GM18507 (cell line): ENCODE measurements at regions not wholly inside any gene's neighbourhood (a gene's known extent, or its start where the extent isn't known, plus 50 kb on each side); places are given as distances from the start of the nearest gene placed in this dataset.

Experiments
- DNase-seq: peaks from one replicate; pipeline ENCODE4 v3.0.0; 2011; ENCODE audit warnings: low read depth; ENCODE audit not compliant: insufficient read length; ENCODE audit errors: extremely low spot score
- FAIRE-seq: peaks from 2 replicates; lab custom pipeline; 2011; peaks lifted over from hg19 to GRCh38; lab: Jason Lieb, UNC

DNA sequence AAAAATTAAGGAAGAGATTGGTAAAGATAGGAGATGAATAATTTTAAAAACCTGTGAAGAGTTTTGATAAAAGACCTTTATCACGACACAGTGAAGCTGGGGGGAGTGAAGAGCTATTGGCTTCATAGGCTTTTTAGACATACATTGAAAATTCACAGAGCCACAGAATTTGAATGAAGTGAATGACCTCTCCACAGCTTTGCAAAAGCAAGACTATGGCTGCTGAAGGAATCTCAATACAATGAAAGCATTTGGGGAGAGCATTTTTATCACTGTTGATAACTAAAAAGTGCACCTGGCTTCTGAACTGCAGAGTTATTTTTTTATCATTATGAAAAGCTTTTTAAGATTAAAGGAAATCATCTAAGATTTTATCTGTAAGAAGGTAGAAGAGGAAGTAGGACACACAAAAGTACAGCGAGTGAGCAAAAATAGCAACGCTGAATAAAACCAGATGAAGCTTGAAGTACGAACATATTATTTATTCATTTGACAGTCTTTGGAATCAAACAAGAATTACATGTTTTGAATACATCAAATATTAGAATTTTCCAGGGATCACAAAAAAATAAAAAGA lies 317.5 kb downstream of the KCNC2 start:
- DNase-seq = no peak
- no peak for FAIRE-seq

DNA sequence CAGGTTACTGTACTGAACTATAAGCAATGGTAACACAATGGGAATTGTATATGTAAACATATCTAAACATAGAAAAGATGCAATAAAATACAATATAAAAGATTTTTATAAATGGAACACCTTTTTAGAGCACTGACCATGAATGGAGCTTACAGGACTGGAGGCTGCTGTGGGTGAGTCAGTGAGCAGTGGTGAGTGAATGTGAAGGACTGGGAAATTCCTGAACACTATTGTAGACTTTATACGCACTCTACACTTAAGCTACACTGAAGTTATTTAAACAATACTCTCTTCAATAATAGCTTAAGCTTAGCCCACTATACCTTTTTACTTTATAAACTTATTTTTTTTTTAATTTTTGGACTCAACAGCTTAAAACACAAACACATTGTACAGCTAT lies 313.5 kb downstream of the KCNC2 start:
- FAIRE-seq = no peak

DNA sequence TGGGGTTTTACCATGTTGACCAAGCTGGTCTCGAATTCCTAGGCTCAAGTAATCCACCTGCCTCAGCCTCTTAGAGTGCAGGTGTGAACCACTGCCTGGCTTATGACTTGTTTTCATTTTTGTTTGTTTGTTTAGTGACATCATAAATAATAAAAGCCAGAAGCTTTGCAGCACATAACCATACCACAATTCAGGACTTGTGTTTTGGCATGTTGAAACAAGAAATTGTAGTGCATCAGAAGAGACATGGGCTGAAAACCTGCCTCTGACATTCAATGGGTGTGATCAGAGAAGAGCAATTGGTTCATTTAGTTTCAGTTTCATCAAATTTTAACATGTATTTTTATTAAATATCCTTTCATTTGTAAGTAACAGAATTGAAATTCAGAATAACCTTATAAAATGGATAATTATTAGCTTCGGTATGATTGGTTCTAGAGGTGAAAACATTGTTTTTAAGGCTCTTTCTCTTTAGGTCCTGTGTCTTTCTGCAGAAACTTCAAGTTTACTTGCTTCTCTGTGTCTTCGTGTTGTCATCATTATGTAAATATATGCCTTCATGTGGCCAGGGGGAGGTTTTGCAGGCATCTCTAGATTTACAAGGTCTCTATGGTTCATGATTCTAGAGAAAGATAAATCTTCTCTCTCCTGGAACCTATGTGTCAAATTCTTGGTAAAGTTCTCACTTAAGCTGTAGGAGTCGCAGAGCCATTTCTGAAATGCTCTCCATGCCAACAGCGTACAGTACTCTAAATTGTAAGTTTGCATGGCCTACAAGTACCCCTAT lies 312.0 kb downstream of the KCNC2 start:
- FAIRE-seq (no peak), DNase-seq (no peak)

More for the DNA sequence above, 313.5 kb downstream of the KCNC2 start:
- DNase-seq = no peak

DNA sequence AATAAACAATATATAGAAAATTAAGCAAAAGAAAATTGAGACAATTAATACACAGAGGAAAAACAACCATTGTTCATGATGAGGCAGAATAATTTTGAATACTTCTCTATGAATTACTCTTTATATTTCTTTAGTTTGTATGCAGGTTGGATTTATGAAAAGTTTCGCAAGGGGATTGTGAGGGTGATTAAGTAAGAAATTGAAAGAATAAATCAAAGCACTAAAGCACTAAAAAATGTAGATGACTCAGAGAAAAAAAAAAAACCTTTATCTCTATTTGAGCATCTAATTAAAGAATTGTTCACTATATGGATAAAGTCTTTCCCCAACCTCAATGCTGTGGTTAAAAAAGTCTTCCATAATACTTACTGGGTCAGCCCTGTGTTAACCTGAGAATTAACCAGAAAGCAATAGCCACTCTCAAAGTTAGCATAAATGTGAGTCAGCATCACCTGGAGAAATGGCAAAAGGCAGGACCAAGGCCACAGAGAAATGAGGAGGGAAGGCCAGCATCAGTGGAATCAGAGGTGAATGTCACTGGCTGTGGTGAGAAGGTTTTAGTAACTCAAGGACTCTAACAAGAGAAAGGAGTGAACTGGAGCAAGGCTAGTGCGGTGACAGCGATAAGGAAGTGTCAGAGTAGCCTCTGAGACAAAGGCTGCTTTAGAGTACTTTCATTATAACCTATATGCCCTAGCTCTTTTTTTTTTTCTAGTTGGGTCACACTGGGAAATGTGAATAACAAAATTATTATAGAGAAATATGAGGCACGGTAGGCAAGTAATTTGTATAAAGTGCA lies 310.4 kb downstream of the KCNC2 start:
- no peak for DNase-seq
- no peak for FAIRE-seq

DNA sequence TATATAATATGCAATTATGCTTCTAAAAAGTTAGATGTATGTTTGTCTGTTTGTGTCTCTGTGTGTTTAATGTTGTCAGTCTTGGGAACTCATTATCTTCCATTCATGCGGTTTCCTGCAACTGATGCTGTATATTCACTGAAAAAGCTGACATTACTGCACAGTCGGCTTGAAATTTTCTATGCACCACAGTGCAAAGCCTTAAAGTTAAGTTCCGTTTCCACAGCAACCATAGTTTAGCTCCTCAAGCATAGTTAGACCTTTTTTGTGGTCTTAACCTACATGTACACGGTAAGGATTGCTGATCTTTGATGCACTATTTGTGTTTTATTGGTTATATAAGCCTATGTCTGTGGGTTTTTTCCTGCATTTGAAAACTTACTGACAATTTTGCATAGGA lies 309.4 kb downstream of the KCNC2 start:
- FAIRE-seq (no peak), DNase-seq (no peak)

DNA sequence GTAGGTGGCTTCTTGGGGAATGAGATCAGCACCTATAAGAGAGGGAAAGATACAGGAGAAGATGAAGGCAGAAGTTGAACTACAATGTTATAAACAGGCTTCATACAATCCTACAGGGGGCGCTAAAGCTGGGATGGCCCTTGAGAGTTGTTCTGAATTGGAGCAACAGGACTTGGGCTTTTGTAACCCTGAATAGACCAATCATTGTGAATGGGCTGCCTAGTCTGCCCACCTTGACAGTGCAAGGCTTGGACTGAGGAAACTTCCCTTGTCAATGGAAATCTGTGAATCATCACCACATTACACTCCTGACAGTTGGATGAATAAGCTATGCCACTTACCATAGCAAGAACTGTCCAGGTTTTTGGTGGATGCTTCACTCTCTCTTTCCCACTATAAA lies 306.1 kb downstream of the KCNC2 start:
- FAIRE-seq (no peak), DNase-seq (no peak)

DNA sequence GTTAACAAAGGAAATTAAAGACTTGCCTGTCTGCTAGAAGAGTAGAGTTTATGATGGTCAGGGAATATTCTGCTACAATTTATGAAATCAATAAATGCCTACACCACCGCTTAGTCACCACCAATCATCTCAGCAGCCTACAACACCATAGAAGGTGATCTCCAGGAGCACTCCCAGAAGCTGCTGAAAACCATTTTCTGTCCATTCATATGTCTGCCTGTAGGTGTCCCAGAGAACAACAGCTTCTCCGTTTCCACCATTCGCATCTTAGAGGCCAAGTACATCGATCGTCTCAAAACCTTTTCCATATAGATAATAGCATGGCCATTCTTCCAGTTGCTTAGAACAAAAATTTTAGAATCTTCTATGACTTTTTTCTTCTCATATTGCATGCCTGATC lies 303.4 kb downstream of the KCNC2 start:
- DNase-seq = no peak
- FAIRE-seq = no peak

DNA sequence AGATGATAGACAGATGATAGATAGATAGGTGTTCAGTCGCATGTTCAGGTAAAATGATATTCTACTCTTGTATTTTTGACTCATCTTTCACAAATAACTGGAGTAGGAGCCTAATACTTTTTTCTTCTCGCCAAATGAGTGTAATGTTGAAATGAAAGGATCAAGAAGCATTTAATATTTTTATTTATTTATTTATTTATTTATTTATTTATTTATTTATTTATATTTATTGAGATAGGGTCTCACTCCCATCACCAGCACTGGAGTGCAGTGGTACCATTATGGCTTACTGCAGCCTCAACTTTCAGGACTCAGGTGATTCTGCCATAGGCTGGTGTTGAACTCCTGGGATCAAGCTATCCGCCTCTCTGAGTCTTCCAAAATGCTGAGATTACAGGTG lies 298.8 kb downstream of the KCNC2 start:
- no peak for FAIRE-seq

DNA sequence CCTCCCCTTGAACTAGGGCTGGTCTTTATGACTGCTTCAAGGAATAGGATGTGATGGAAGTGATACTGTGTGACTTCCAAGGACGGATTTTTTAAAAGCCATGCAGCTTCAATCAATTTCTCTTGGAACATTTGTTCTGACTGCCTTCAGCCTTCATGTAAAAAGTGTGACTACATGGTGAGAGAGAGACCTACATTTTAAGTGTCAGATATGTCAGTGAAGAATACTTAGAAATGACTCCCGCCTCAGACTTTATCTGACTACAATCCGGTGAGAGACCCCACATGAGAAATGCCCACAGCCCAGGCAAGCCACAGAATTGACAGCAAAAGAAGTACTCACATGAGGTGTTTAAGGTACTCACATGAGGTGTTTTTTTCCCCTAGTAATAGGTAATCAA lies 295.3 kb downstream of the KCNC2 start:
- DNase-seq = no peak
- no peak for FAIRE-seq

More for the DNA sequence above, 298.8 kb downstream of the KCNC2 start:
- DNase-seq = no peak

DNA sequence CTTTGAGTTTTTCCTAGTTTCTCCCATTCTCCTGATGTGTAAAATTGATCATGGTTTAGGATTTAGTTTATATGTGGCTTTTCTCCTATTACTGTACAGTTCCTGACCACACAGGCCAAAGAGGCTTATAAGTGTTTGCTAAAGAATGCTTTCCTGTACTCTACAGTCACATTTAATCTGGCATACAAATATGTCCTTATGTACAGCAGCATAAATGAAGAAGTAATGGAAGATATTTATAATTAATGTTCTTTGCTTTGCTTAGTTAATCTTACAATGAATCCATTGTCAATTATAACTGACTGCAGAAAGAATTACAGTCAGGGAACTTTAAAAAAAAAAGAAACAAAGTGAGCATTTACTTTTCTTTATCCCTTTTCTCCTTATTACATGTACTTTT lies 293.9 kb downstream of the KCNC2 start:
- no peak for FAIRE-seq

DNA sequence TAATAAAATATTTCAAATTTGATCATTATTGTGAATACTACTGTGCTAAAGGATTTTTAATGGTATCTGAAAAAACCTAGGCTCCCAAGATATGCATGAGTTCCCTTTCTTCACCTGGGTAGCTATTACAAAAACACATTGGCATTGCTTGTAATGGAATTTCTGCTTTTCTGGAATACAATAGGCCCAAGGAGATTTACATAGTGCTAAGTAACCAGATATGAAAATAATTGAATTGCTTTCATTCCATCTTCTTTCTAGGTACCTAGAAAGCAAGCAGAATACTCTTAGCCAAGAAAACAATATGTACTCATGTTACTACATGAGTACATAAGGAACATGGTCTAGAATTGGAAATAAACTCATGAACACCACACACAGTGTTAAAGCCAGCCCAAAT lies 291.9 kb downstream of the KCNC2 start:
- DNase-seq = no peak
- no peak for FAIRE-seq

More for the DNA sequence above, 293.9 kb downstream of the KCNC2 start:
- DNase-seq = no peak

DNA sequence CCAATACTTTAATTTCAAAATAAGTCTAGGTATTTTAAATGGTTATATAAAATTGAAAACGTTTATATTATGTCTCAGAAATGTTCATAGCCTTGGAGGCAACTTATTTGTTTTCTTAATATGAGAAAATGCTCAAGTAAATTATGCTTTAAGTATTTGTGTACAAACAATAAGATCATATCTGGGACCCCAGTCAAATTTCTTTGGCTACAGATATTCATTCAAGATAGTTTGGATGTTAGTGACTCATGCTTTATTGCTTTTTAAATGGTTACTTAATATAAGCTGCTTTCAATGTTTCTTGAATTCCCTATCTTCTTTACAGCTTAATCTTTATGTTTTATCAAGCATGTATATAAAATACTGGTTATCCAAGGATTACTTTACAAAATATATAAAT lies 291.3 kb downstream of the KCNC2 start:
- no peak for FAIRE-seq
- DNase-seq = no peak

DNA sequence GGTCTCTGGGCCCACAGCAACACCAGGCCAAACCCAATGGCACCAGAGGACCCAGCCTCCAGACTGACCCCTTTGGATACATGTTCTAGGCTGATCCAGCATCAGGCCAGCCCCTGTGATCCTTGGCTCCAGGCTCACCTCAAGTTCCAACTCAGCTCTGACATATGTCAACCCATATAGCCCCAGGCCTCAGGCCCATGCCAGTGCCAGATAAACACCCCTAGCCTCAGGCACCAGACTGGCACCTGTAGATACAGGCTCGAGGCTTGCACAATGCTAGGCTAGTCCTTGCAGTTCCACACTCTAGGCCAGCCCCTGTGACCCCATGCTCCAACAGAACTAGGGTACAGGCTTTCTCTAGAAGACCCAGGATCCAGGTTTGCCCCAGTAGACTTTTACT lies 287.5 kb downstream of the KCNC2 start:
- FAIRE-seq (no peak), DNase-seq (no peak)

DNA sequence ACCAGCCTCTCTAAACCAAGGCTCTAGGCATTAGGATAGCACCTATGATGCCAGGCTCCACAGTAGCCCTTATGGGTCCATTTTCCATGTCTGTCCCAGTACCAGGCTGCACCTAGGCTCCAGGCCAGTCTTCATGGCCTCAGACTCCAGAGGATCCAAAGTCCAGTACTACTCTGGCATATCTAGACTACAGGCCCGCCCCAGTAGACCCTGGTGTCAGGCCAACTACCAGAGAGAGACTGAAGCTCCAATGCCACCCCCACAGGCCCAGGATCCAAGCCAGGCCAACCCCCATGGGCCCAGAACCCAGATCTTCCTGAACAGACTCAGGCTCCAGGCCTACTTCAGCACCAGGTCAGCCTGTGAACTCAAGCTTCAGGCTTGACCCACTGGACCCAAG lies 287.0 kb downstream of the KCNC2 start:
- DNase-seq (no peak), FAIRE-seq (no peak)

DNA sequence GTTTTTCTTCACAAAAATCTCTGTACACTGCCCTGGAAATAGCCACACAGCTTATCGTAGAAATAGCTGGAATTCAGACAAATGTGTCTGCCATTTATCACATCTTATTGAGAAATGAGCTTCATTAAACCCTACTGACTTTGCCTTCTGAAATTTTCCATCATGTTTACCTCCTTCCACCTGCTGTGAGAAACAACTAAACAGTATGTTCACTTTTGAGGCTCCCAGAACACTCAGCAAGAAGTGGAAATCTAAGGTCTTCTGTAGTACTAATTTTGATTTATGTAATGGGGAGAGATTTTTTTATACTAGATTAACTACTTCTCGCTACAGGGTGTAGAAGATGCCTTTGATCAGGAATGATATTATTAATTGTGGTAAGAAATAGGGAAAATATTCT lies 268.0 kb downstream of the KCNC2 start:
- FAIRE-seq (no peak), DNase-seq (no peak)

DNA sequence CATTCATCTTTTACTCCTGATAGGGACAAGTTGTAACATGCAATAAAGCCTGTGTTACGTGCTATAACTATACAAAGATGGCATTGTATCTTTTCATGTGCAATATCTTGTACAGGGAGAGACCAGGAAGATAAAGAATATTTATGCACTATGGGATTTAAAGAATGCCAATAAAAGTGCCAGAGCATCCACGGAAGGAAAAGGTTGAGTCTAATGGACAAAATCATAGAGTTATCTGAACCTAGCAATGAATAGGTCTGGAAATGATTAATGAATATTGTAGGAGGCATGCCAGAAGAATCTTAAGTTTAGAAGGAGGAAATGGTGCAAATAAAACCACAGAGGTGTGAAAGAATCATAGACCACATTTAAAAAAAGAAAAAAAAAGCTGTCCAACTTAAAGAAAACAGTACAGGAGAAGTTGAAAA lies 263.9 kb downstream of the KCNC2 start:
- FAIRE-seq = peak; percentile 53
- no peak for DNase-seq

DNA sequence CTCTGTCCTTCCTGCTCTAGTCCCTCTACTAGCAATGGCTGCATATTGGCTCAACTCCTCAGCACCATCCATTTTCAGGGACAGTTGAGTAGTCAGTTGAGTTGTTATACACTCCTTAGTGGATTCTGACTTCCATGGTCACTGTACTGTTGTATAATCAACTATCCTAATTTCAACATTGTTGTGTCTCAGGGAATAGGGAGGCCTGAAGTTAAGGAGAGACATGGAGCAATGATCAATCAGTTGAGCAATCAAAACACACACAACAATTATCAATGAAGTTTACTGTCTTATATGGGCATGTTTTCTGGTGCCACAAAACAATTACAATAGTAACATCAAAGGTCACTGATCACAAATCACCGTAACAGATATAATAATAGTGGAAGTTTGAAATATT lies 255.9 kb downstream of the KCNC2 start:
- FAIRE-seq (no peak), DNase-seq (no peak)

DNA sequence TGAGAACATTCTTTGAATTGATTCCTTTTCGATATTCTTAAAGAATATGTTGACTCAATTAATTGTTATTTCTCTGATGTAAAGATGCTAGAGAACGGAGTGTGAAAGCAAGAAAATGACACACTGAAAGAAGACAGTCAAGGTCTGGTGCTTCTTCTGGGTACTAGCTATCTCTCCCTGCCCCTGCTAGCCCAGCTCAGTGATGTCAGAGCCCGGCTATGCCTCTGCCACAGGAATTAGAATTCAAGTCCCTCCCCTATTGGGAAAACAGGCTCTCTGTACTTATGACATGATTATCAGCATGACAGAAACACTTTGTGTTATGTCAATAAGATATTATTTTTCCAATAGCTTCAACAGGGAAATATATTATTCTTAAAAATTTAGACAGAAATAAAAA lies 252.4 kb downstream of the KCNC2 start:
- no peak for DNase-seq
- FAIRE-seq = no peak

DNA sequence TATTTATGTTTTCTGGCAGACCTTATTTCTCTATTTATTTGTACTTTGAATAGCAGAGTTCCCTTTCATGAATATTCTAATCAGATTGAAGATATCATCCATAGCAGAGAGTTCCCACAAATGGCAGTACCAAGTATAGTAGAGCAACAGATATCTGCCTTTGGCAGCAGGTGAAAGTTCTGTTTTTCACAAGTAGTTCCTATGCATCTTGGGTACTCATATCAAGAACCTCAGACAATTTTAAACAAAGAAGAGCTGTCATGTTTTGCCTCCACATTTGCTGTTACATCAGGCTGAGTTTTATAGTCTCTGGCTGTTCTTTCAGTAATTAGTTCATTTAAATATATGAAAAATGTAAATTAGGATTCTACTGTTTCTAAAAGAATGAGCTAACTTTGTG lies 252.0 kb downstream of the KCNC2 start:
- FAIRE-seq = no peak
- DNase-seq = no peak

DNA sequence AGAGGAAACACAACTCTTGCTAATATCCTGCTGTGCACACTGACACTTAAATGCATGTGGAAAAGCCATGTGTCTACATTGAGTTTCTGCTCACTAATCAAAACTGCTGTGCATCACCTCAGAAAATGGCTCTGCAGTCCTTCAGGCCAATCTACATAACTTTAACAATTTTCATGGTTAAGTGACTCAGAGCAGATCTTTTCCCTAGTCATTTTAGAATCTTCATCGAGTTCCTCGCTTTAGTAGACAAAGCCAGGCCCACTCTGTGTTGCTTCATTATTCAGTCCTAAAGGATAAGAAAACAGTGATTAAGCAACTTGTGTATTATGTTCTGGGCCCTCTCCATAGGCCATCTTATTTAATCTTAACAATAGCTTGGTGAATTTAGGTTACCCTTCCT lies 250.0 kb downstream of the KCNC2 start:
- no peak for DNase-seq
- FAIRE-seq = no peak

DNA sequence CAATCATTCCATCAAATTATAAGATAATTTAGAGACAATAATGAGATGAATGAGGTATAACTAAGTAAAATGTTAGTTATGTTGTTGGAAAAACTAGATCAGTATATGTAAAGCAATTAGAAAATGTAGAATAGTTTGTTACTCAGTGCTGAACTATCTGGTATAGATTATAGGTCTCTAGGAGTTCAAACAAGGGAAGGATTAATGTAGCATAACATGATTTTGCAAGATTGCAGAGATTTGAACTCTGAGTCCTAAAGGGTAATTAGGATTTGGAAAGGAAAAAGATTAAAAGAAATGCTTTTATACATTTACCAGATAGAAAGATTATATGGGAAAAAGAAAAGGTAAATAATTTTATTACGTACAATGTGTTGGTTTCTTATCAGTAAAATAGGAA lies 246.3 kb downstream of the KCNC2 start:
- DNase-seq = no peak
- FAIRE-seq = no peak
